PC-9 (cell line): ENCODE measurements at regions not wholly inside any gene's neighbourhood (a gene's known extent, or its start where the extent isn't known, plus 50 kb on each side); places are given as distances from the start of the nearest gene placed in this dataset.
A peak's percentile ranks its signal among the peaks of the same experiment; 100 is the strongest.

Source experiments
- BruUV-seq: library from RNA; stranded (reverse); fragments of 400-500 nt; replicated peaks from 2 replicates; lab custom pipeline; 2021; lab: Mats Ljungman, UMichigan
- CTCF ChIA-PET: fragments of 300-600 bp; sonication (Branson Sonifier 250); formaldehyde crosslinking; loops from one replicate; lab custom pipeline; 2022; ENCODE audit warnings: antibody characterized with exemption; lab: Charles Lee
- POLR2A ChIA-PET: fragments of 300-600 bp; sonication (Branson Sonifier 250); formaldehyde crosslinking; loops from one replicate; lab custom pipeline; 2022; ENCODE audit warnings: antibody characterized with exemption; ENCODE audit not compliant: unreplicated experiment; lab: Charles Lee
- DNase-seq, 2 experiments: peaks; one replicate each; pipeline versions ENCODE4 v3.0.0 to v3.0.0-alpha.2; 2015 to 2022; ENCODE audit warnings: mixed read lengths in 1 of 2
- H2AFZ ChIP-seq: fragments of 200-600 bp; sonication (generic); 2 replicates; pipeline ENCODE4 v1.8.1; 2017; ENCODE audit warnings: antibody characterized with exemption
- H3F3A ChIP-seq: fragments of 200-600 bp; sonication (generic); 2 replicates; pipeline ENCODE4 v1.8.1; 2017; ENCODE audit warnings: antibody characterized with exemption, mild to moderate bottlenecking, low read depth; ENCODE audit not compliant: insufficient read depth
- H3K27ac ChIP-seq: fragments of 200-600 bp; sonication (generic); 2 replicates; pipeline ENCODE4 v1.6.1; 2016; ENCODE audit warnings: mixed run types
- H3K27me3 ChIP-seq: fragments of 200-600 bp; sonication (generic); 2 replicates; pipeline ENCODE4 v1.6.1; 2016; ENCODE audit warnings: low read depth, mixed run types; ENCODE audit not compliant: insufficient read depth
- H3K36me3 ChIP-seq: fragments of 200-600 bp; sonication (generic); 2 replicates; pipeline ENCODE4 v1.6.1; 2016; ENCODE audit warnings: low read depth, mixed run types
- H3K4me1 ChIP-seq: fragments of 200-600 bp; sonication (generic); replicated peaks from 2 replicates; pipeline ENCODE4 v1.6.1; 2016; ENCODE audit warnings: mixed run types; ENCODE audit not compliant: insufficient read depth
- H3K4me2 ChIP-seq: fragments of 200-600 bp; sonication (generic); 2 replicates; pipeline ENCODE4 v1.6.1; 2017; ENCODE audit warnings: mixed run types
- H3K4me3 ChIP-seq: fragments of 200-600 bp; sonication (generic); 2 replicates; pipeline ENCODE4 v1.6.1; 2016; ENCODE audit warnings: mixed run types
- H3K79me2 ChIP-seq: fragments of 200-600 bp; sonication (generic); 2 replicates; pipeline ENCODE4 v1.6.1; 2017; ENCODE audit warnings: low read depth, mixed run types
- H3K9me2 ChIP-seq: fragments of 200-600 bp; sonication (generic); 2 replicates; pipeline ENCODE4 v1.8.1; 2017; ENCODE audit warnings: mild to moderate bottlenecking; ENCODE audit not compliant: insufficient read depth
- H3K9me3 ChIP-seq: fragments of 200-600 bp; sonication (generic); 2 replicates; pipeline ENCODE4 v1.8.1; 2016; ENCODE audit warnings: low read depth; ENCODE audit not compliant: insufficient read depth
- H4K20me1 ChIP-seq: fragments of 200-600 bp; sonication (generic); 2 replicates; pipeline ENCODE4 v1.8.1; 2017; ENCODE audit not compliant: insufficient read depth
- CTCF ChIP-seq: fragments of 200-600 bp; sonication (generic); conservative IDR thresholded peaks from 2 replicates; pipeline ENCODE4 v1.6.1; 2017; ENCODE audit warnings: mixed run types, antibody characterized with exemption, mild to moderate bottlenecking, moderate library complexity
- EZH2 ChIP-seq: fragments of 200-600 bp; sonication (generic); IDR thresholded peaks from 2 replicates; pipeline ENCODE4 v1.8.0; 2017; ENCODE audit warnings: antibody characterized with exemption, low read depth
- intact Hi-C: fragments of 100-400 bp; cut with micrococcal nuclease; formaldehyde crosslinking; loops from one replicate; pipeline ENCODE4 v1.10.0; 2022; ENCODE audit not compliant: unreplicated experiment

GRCh38 chr2:172230889-172231401, 128.2 kb upstream of the DLX2 start:
- H2AFZ ChIP-seq: peak overlapping the region; percentile 67

GRCh38 chr2:172231508-172231907, 128.8 kb upstream of the DLX2 start:
- POLR2A ChIA-PET: interaction anchor here (0.6 to 1.3 kb wide), 6 partner anchors 25 to 314 kb away, joined by 3 to 18 read pairs (median 7); no protein-coding TSS in a partner anchor
- Histone ChIP-seq H4K20me1 (no peaks in the 10 kb centered on the region), H3K4me2 (peak overlapping the region; percentile 65), H3K27me3 (no peaks in the 10 kb centered on the region), H3K4me1 (peaks cover 61% of the 10 kb centered on the region), H2AFZ (peak overlapping the region; percentile 67), H3K27ac (peak overlapping the region; percentile 86), H3F3A (peaks cover 23% of the 10 kb centered on the region), H3K9me3 (no peaks in the 10 kb centered on the region), H3K36me3 (no peaks in the 10 kb centered on the region), H3K4me3 (peak overlapping the region; percentile 18; the same call in 1 of the 2 replicates), H3K9me2 (no peaks in the 10 kb centered on the region), H3K79me2 (no peaks in the 10 kb centered on the region)
- TF ChIP-seq EZH2 (no peak), CTCF (no peak)
- DNase-seq: peak in 1 of 2 experiments; percentile 84
- BruUV-seq: TSS peak; percentile 89
- intact Hi-C loops: loop anchor here (1.0 to 5.0 kb wide), 3 partner anchors 111 to 231 kb away; no protein-coding TSS in a partner anchor
- CTCF ChIA-PET: interaction anchor here (0.6 to 3.2 kb wide), 8 partner anchors 9 to 250 kb away, joined by 3 to 18 read pairs (median 7); no protein-coding TSS in a partner anchor

More at GRCh38 chr2:172230889-172231401, 128.2 kb upstream of the DLX2 start:
- peak in 1 of 2 experiments; percentile 84 for DNase-seq
- Histone ChIP-seq H4K20me1 (no peaks in the 10 kb centered on the region), H3K36me3 (no peaks in the 10 kb centered on the region), H3F3A (peaks cover 23% of the 10 kb centered on the region), H3K27ac (peak overlapping the region; percentile 86), H3K4me3 (peak overlapping the region; percentile 18; the same call in 1 of the 2 replicates), H3K4me2 (peak overlapping the region; percentile 65), H3K9me3 (no peaks in the 10 kb centered on the region), H3K4me1 (peaks cover 66% of the 10 kb centered on the region), H3K79me2 (no peaks in the 10 kb centered on the region), H3K27me3 (no peaks in the 10 kb centered on the region), H3K9me2 (no peaks in the 10 kb centered on the region)
- CTCF ChIA-PET: interaction anchor here (0.6 to 3.2 kb wide), 5 partner anchors 9 to 231 kb away, joined by 3 to 18 read pairs (median 5); no protein-coding TSS in a partner anchor
- POLR2A ChIA-PET: interaction anchor here (0.6 to 1.0 kb wide), 2 partner anchors 26 to 211 kb away, joined by 5 read pairs; no protein-coding TSS in a partner anchor
- intact Hi-C loops: loop anchor here (1.0 to 5.0 kb wide), 3 partner anchors 111 to 231 kb away; no protein-coding TSS in a partner anchor
- BruUV-seq: TSS peak; percentile 54
- TF ChIP-seq EZH2 (no peak), CTCF (no peak)

- H3K27ac ChIP-seq: peak overlapping the region; percentile 86
- peaks cover 23% of the 10 kb centered on the region for H3F3A ChIP-seq
- H3K36me3 ChIP-seq: no peaks in the 10 kb centered on the region
- no peak for DNase-seq
- H3K9me3 ChIP-seq: no peaks in the 10 kb centered on the region
- H3K9me2 ChIP-seq: no peaks in the 10 kb centered on the region
- H4K20me1 ChIP-seq: no peaks in the 10 kb centered on the region
- no peak overlapping the region for H2AFZ ChIP-seq
- peak overlapping the region; percentile 65 for H3K4me2 ChIP-seq
- POLR2A ChIA-PET: interaction anchor here (1.3 kb wide), 1 partner anchor 209 kb away, joined by 10 read pairs; no protein-coding TSS in a partner anchor
- H3K4me3 ChIP-seq: no peak overlapping the region
- CTCF ChIA-PET: interaction anchor here (0.5 to 1.3 kb wide), 5 partner anchors 14 to 1147 kb away, joined by 3 to 7 read pairs (median 3); no protein-coding TSS in a partner anchor
- intact Hi-C loops: loop anchor here (1.0 to 5.0 kb wide), 4 partner anchors 15 to 209 kb away; no protein-coding TSS in a partner anchor
- H3K27me3 ChIP-seq: no peaks in the 10 kb centered on the region
- TF ChIP-seq EZH2 (no peak), CTCF (no peak)
- H3K79me2 ChIP-seq: no peaks in the 10 kb centered on the region
- BruUV-seq: no TSS peak
- peaks cover 51% of the 10 kb centered on the region for H3K4me1 ChIP-seq
Measured at GRCh38 chr2:172232708-172233396, 130.2 kb upstream of the DLX2 start.
